GM23338 (cell line): ENCODE measurements at regions not wholly inside any gene's neighbourhood (a gene's known extent, or its start where the extent isn't known, plus 50 kb on each side); places are given as distances from the start of the nearest gene placed in this dataset.

Source experiments
- ATAC-seq: fragments of 200-7000 bp; cut with Tn5 transposase; 3 replicates; pipeline ENCODE4 v1.9.1; 2020
- DNase-seq: peaks from one replicate; pipeline ENCODE4 v3.0.0-alpha.2; 2015; ENCODE audit warnings: low spot score
- H2AFZ ChIP-seq: fragments of 200-600 bp; sonication (generic); 2 replicates; pipeline ENCODE4 v1.8.0; 2016; ENCODE audit warnings: antibody characterized with exemption, mild to moderate bottlenecking, moderate library complexity
- H3F3A ChIP-seq: fragments of 200-600 bp; sonication (generic); replicated peaks from 2 replicates; pipeline ENCODE4 v1.8.0; 2017; ENCODE audit warnings: antibody characterized with exemption, mixed run types, low read depth
- H3K27ac ChIP-seq: fragments of 200-600 bp; sonication (generic); 2 replicates; pipeline ENCODE4 v1.6.1; 2016; ENCODE audit warnings: low read depth
- H3K27me3 ChIP-seq: fragments of 200-600 bp; sonication (generic); 2 replicates; pipeline ENCODE4 v1.8.0; 2016; ENCODE audit warnings: mild to moderate bottlenecking, mixed run types, moderate library complexity; ENCODE audit not compliant: insufficient read depth
- H3K36me3 ChIP-seq: fragments of 200-600 bp; sonication (generic); 2 replicates; pipeline ENCODE4 v1.8.0; 2016; ENCODE audit warnings: mild to moderate bottlenecking; ENCODE audit not compliant: insufficient read depth
- H3K4me1 ChIP-seq: fragments of 200-600 bp; sonication (generic); 2 replicates; pipeline ENCODE4 v1.8.0; 2016; ENCODE audit warnings: mild to moderate bottlenecking, moderate library complexity; ENCODE audit not compliant: insufficient read depth
- H3K4me2 ChIP-seq: fragments of 200-600 bp; sonication (generic); 2 replicates; pipeline ENCODE4 v1.7.1; 2017; ENCODE audit warnings: mixed run types
- H3K4me3 ChIP-seq: fragments of 200-600 bp; sonication (generic); 2 replicates; pipeline ENCODE4 v1.6.1; 2016; ENCODE audit warnings: mixed run types
- H3K79me2 ChIP-seq: fragments of 200-600 bp; sonication (generic); replicated peaks from 2 replicates; pipeline ENCODE4 v1.8.0; 2017; ENCODE audit warnings: mild to moderate bottlenecking; ENCODE audit not compliant: insufficient read depth
- H3K9me2 ChIP-seq: fragments of 200-600 bp; sonication (generic); 2 replicates; pipeline ENCODE4 v1.8.0; 2017; ENCODE audit not compliant: insufficient read depth
- H4K20me1 ChIP-seq: fragments of 200-600 bp; sonication (generic); replicated peaks from 2 replicates; pipeline ENCODE4 v1.8.0; 2017; ENCODE audit warnings: mild to moderate bottlenecking; ENCODE audit not compliant: insufficient read depth
- H3K27ac Mint-ChIP-seq: 2 replicates; pipeline ENCODE4 v1.8.0; 2020; ENCODE audit warnings: inconsistent platforms, mild to moderate bottlenecking, moderate library complexity, mixed read lengths
- H3K27me3 Mint-ChIP-seq: 3 replicates; pipeline ENCODE4 v1.8.0; 2022; ENCODE audit warnings: low read depth, mild to moderate bottlenecking, moderate library complexity, mixed read lengths, inconsistent platforms; ENCODE audit not compliant: insufficient read depth, poor library complexity
- H3K36me3 Mint-ChIP-seq: 3 replicates; pipeline ENCODE4 v1.8.0; 2021; ENCODE audit warnings: low read depth, mild to moderate bottlenecking, inconsistent platforms, moderate library complexity, mixed read lengths
- H3K4me1 Mint-ChIP-seq: 3 replicates; pipeline ENCODE4 v1.8.0; 2020; ENCODE audit warnings: mild to moderate bottlenecking, inconsistent platforms, mixed read lengths
- H3K4me3 Mint-ChIP-seq: 3 replicates; pipeline ENCODE4 v1.8.0; 2021; ENCODE audit warnings: moderate library complexity, mild to moderate bottlenecking, inconsistent platforms, mixed read lengths
- H3K9me3 Mint-ChIP-seq: 3 replicates; pipeline ENCODE4 v1.8.0; 2020; ENCODE audit warnings: moderate library complexity, mild to moderate bottlenecking, inconsistent platforms, mixed read lengths
- CREB1 ChIP-seq: fragments of 250-450 bp; sonication (Bioruptor Pico); IDR thresholded peaks from 2 replicates; pipeline ENCODE4 v1.5.0; 2020; ENCODE audit warnings: low read depth, mild to moderate bottlenecking, moderate library complexity
- EZH2 ChIP-seq: fragments of 200-600 bp; sonication (generic); IDR thresholded peaks from one replicate; pipeline ENCODE4 v1.8.0; 2017; ENCODE audit warnings: antibody characterized with exemption, mild to moderate bottlenecking, low read depth; ENCODE audit not compliant: unreplicated experiment
- EZH2phosphoT487 ChIP-seq: fragments of 200-600 bp; sonication (generic); IDR thresholded peaks from one replicate; pipeline ENCODE4 v1.8.1; 2018; ENCODE audit warnings: antibody characterized with exemption; ENCODE audit not compliant: unreplicated experiment
- JUNB ChIP-seq: IDR thresholded peaks from one replicate; pipeline ENCODE4 v1.6.1; 2016; ENCODE audit warnings: antibody characterized with exemption; ENCODE audit not compliant: unreplicated experiment
- NANOG ChIP-seq: IDR thresholded peaks from 2 replicates; pipeline ENCODE4 v1.6.1; 2016; ENCODE audit warnings: antibody characterized with exemption, borderline replicate concordance
- POLR2AphosphoS5 ChIP-seq: IDR thresholded peaks from 2 replicates; pipeline ENCODE4 v1.6.1; 2016; ENCODE audit warnings: antibody characterized with exemption, low read depth
- STAT1 ChIP-seq: IDR thresholded peaks from one replicate; pipeline ENCODE4 v1.6.1; 2016; ENCODE audit warnings: antibody characterized with exemption; ENCODE audit not compliant: unreplicated experiment
- ZNF114 ChIP-seq: fragments of 250-450 bp; sonication (Bioruptor Pico); IDR thresholded peaks from 2 replicates; pipeline ENCODE4 v1.5.0; 2020; ENCODE audit warnings: mild to moderate bottlenecking, moderate library complexity
- ZNF331 ChIP-seq: fragments of 250-450 bp; sonication (Bioruptor Pico); IDR thresholded peaks from 2 replicates; pipeline ENCODE4 v1.5.0; 2020; ENCODE audit warnings: low read depth, mild to moderate bottlenecking, moderate library complexity
- ZNF462 ChIP-seq: fragments of 250-450 bp; sonication (Bioruptor Pico); IDR thresholded peaks from 2 replicates; pipeline ENCODE4 v1.5.0; 2020; ENCODE audit warnings: mild to moderate bottlenecking, moderate library complexity
- TF ChIP-seq, protein P1 (sequence below), 2 experiments: fragments of 200-600 bp in 1 of 2; sonication (generic) in 1 of 2; conservative IDR thresholded peaks; 2 replicates each; pipeline versions ENCODE4 v1.5.1 to v1.6.1; 2016 to 2017; ENCODE audit warnings: antibody characterized with exemption in 2 of 2, low read depth in 2 of 2, mild to moderate bottlenecking in 2 of 2, moderate library complexity in 1 of 2
- TF ChIP-seq, protein P2 (sequence below): IDR thresholded peaks from one replicate; pipeline ENCODE4 v1.6.1; 2018; ENCODE audit warnings: antibody characterized with exemption; ENCODE audit not compliant: unreplicated experiment
- TF ChIP-seq, protein P3 (sequence below): IDR thresholded peaks from 2 replicates; pipeline ENCODE4 v1.6.1; 2016; ENCODE audit warnings: antibody characterized with exemption

- ATAC-seq = no peak
- 0 out of 3 replicates have a peak, but pooled peaks cover 2% of the 10 kb centered on the region for H3K36me3 Mint-ChIP-seq
- H3K27me3 ChIP-seq = no peaks in the 10 kb centered on the region
- H3K4me1 Mint-ChIP-seq = no peaks in the 10 kb centered on the region
- no peak for DNase-seq
- no peaks in the 10 kb centered on the region for H3K4me1 ChIP-seq
- no peak overlapping the region for H3K27ac Mint-ChIP-seq
- H3K9me2 ChIP-seq = no peaks in the 10 kb centered on the region; the same call in 1 of the 2 replicates
- H3K4me2 ChIP-seq = no peak overlapping the region
- no peaks in the 10 kb centered on the region for H3F3A ChIP-seq
- H3K27ac ChIP-seq = no peak overlapping the region
- no peak overlapping the region for H3K4me3 Mint-ChIP-seq
- H4K20me1 ChIP-seq = no peaks in the 10 kb centered on the region
- H2AFZ ChIP-seq = no peak overlapping the region
- no peaks in the 10 kb centered on the region for H3K79me2 ChIP-seq
- no peaks in the 10 kb centered on the region for H3K36me3 ChIP-seq
- TF ChIP-seq ZNF331 (CRISPR knock-in tag) = no peak
- TF ChIP-seq, protein P1, sequence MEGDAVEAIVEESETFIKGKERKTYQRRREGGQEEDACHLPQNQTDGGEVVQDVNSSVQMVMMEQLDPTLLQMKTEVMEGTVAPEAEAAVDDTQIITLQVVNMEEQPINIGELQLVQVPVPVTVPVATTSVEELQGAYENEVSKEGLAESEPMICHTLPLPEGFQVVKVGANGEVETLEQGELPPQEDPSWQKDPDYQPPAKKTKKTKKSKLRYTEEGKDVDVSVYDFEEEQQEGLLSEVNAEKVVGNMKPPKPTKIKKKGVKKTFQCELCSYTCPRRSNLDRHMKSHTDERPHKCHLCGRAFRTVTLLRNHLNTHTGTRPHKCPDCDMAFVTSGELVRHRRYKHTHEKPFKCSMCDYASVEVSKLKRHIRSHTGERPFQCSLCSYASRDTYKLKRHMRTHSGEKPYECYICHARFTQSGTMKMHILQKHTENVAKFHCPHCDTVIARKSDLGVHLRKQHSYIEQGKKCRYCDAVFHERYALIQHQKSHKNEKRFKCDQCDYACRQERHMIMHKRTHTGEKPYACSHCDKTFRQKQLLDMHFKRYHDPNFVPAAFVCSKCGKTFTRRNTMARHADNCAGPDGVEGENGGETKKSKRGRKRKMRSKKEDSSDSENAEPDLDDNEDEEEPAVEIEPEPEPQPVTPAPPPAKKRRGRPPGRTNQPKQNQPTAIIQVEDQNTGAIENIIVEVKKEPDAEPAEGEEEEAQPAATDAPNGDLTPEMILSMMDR (conservative IDR thresholded peaks at IDR 0.05; ENCODE audit: low read depth in 2 of 2) = no peak
- TF ChIP-seq STAT1 = no peak
- no peak for TF ChIP-seq ZNF462 (CRISPR knock-in tag)
- TF ChIP-seq, protein P2, sequence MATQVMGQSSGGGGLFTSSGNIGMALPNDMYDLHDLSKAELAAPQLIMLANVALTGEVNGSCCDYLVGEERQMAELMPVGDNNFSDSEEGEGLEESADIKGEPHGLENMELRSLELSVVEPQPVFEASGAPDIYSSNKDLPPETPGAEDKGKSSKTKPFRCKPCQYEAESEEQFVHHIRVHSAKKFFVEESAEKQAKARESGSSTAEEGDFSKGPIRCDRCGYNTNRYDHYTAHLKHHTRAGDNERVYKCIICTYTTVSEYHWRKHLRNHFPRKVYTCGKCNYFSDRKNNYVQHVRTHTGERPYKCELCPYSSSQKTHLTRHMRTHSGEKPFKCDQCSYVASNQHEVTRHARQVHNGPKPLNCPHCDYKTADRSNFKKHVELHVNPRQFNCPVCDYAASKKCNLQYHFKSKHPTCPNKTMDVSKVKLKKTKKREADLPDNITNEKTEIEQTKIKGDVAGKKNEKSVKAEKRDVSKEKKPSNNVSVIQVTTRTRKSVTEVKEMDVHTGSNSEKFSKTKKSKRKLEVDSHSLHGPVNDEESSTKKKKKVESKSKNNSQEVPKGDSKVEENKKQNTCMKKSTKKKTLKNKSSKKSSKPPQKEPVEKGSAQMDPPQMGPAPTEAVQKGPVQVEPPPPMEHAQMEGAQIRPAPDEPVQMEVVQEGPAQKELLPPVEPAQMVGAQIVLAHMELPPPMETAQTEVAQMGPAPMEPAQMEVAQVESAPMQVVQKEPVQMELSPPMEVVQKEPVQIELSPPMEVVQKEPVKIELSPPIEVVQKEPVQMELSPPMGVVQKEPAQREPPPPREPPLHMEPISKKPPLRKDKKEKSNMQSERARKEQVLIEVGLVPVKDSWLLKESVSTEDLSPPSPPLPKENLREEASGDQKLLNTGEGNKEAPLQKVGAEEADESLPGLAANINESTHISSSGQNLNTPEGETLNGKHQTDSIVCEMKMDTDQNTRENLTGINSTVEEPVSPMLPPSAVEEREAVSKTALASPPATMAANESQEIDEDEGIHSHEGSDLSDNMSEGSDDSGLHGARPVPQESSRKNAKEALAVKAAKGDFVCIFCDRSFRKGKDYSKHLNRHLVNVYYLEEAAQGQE = no peak
- no peak for TF ChIP-seq JUNB
- no peak for TF ChIP-seq NANOG
- TF ChIP-seq ZNF114 = no peak
- TF ChIP-seq, protein P3, sequence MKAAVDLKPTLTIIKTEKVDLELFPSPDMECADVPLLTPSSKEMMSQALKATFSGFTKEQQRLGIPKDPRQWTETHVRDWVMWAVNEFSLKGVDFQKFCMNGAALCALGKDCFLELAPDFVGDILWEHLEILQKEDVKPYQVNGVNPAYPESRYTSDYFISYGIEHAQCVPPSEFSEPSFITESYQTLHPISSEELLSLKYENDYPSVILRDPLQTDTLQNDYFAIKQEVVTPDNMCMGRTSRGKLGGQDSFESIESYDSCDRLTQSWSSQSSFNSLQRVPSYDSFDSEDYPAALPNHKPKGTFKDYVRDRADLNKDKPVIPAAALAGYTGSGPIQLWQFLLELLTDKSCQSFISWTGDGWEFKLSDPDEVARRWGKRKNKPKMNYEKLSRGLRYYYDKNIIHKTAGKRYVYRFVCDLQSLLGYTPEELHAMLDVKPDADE = no peak
- TF ChIP-seq CREB1 = no peak
- no peak for TF ChIP-seq EZH2
- TF ChIP-seq POLR2AphosphoS5 = no peak
- no peak for TF ChIP-seq EZH2phosphoT487
- H3K27me3 Mint-ChIP-seq = no peaks in the 10 kb centered on the region
- H3K4me3 ChIP-seq = no peak overlapping the region
- peaks cover 3% of the 10 kb centered on the region; the same call in 2 of the 3 replicates for H3K9me3 Mint-ChIP-seq
These were observed 179.2 kb upstream of the BMP2 start for GRCh38 chr20:6588296-6588695.
